Fibroblast of lung (primary cell): ENCODE measurements at regions not wholly inside any gene's neighbourhood (a gene's known extent, or its start where the extent isn't known, plus 50 kb on each side); places are given as distances from the start of the nearest gene placed in this dataset.

Experiments used
- DNase-seq, 2 donors: peaks; one replicate each; pipeline versions ENCODE4 v3.0.0 to v3.0.0-alpha.2; 2010; ENCODE audit warnings: low read depth in 2 of 2
- H2AFZ ChIP-seq: 2 replicates; pipeline ENCODE4 v1.5.1; 2012; ENCODE audit warnings: low read length, control low read depth, inconsistent platforms
- H3K27ac ChIP-seq: 2 replicates; pipeline ENCODE4 v1.5.1; 2011; ENCODE audit warnings: low read length, control low read depth; ENCODE audit not compliant: insufficient read depth
- H3K27me3 ChIP-seq: 2 replicates; pipeline ENCODE4 v1.5.1; 2011; ENCODE audit warnings: mild to moderate bottlenecking, low read length; ENCODE audit not compliant: control insufficient read depth, insufficient read depth
- H3K36me3 ChIP-seq: 2 replicates; pipeline ENCODE4 v1.5.1; 2011; ENCODE audit warnings: low read length; ENCODE audit not compliant: control insufficient read depth, insufficient read depth
- H3K4me1 ChIP-seq: 2 replicates; pipeline ENCODE4 v1.5.1; 2011; ENCODE audit warnings: low read length; ENCODE audit not compliant: control insufficient read depth, insufficient read depth; ENCODE audit errors: extremely low read depth
- H3K4me2 ChIP-seq: 2 replicates; pipeline ENCODE4 v1.5.1; 2011; ENCODE audit warnings: low read length, control low read depth; ENCODE audit not compliant: insufficient read depth; ENCODE audit errors: extremely low read depth
- H3K4me3 ChIP-seq, 4 experiments: fragments of 200-600 bp in 1 of 4; sonication (generic) in 1 of 4; replicated peaks in 1 of 4; 2 replicates each; pipeline ENCODE4 v1.5.1; 2011 to 2016; ENCODE audit warnings: low read length in 4 of 4, low read depth in 3 of 4, mild to moderate bottlenecking in 3 of 4, control low read depth in 2 of 4, inconsistent platforms in 1 of 4, mixed read lengths in 1 of 4; ENCODE audit not compliant: insufficient read depth in 1 of 4; ENCODE audit errors: control extremely low read depth in 1 of 4
- H3K79me2 ChIP-seq: 2 replicates; pipeline ENCODE4 v1.5.1; 2012; ENCODE audit warnings: mild to moderate bottlenecking, low read length, inconsistent platforms; ENCODE audit not compliant: control insufficient read depth, insufficient read depth
- H3K9ac ChIP-seq: 2 replicates; pipeline ENCODE4 v1.5.1; 2011; ENCODE audit warnings: mild to moderate bottlenecking, low read length, control low read depth; ENCODE audit not compliant: insufficient read depth
- H3K9me3 ChIP-seq: 2 replicates; pipeline ENCODE4 v1.5.1; 2012; ENCODE audit warnings: low read depth, low read length; ENCODE audit not compliant: control insufficient read depth, insufficient read depth
- H4K20me1 ChIP-seq: 2 replicates; pipeline ENCODE4 v1.5.1; 2011; ENCODE audit warnings: low read length; ENCODE audit not compliant: control insufficient read depth, insufficient read depth; ENCODE audit errors: extremely low read depth
- CTCF ChIP-seq, 2 donors: IDR thresholded peaks in 1 of 2; conservative IDR thresholded peaks in 1 of 2; 1 replicate in 1 of 2; 2 replicates in 1 of 2; pipeline ENCODE4 v1.5.1; 2011 to 2012; ENCODE audit warnings: low read length in 2 of 2, control low read depth in 1 of 2, inconsistent platforms in 1 of 2, low read depth in 1 of 2, mild to moderate bottlenecking in 1 of 2
- EZH2 ChIP-seq: IDR thresholded peaks from 2 replicates; pipeline ENCODE4 v1.5.1; 2012; ENCODE audit warnings: low read length, control low read depth, mild to moderate bottlenecking; ENCODE audit errors: missing control alignments

GRCh38 chr20:22289442-22289841, 294.9 kb downstream of the FOXA2 start:
- no peak overlapping the region for H3K4me2 ChIP-seq
- H3K9ac ChIP-seq, result no peak overlapping the region
- no peak overlapping the region for H3K27ac ChIP-seq

GRCh38 chr20:22288957-22289356, 295.4 kb downstream of the FOXA2 start:
- Histone ChIP-seq H3K79me2 (no peaks in the 10 kb centered on the region), H4K20me1 (no peaks in the 10 kb centered on the region), H3K9ac (no peak overlapping the region), H3K4me1 (no peaks in the 10 kb centered on the region), H2AFZ (no peak overlapping the region), H3K4me2 (no peak overlapping the region), H3K4me3 (no peak overlapping the region), H3K27me3 (no peaks in the 10 kb centered on the region), H3K27ac (no peak overlapping the region), H3K36me3 (no peaks in the 10 kb centered on the region), H3K9me3 (no peaks in the 10 kb centered on the region)
- TF ChIP-seq EZH2 (no peak), CTCF (conservative IDR thresholded peaks at IDR 0.05 in 1 of 2, IDR thresholded peaks at IDR 0.05 in 1 of 2; ENCODE audit: low read depth in 1 of 2, low read length in 2 of 2) (no peak)
- no peak for DNase-seq

More at GRCh38 chr20:22289442-22289841, 294.9 kb downstream of the FOXA2 start:
- Histone ChIP-seq H3K4me3 (no peak overlapping the region), H3K36me3 (no peaks in the 10 kb centered on the region), H4K20me1 (no peaks in the 10 kb centered on the region), H3K27me3 (no peaks in the 10 kb centered on the region), H3K79me2 (no peaks in the 10 kb centered on the region), H2AFZ (no peak overlapping the region), H3K9me3 (no peaks in the 10 kb centered on the region), H3K4me1 (no peaks in the 10 kb centered on the region)
- no peak for DNase-seq
- TF ChIP-seq EZH2 (no peak), CTCF (conservative IDR thresholded peaks at IDR 0.05 in 1 of 2, IDR thresholded peaks at IDR 0.05 in 1 of 2; ENCODE audit: low read depth in 1 of 2, low read length in 2 of 2) (no peak)

GRCh38 chr20:22288156-22288555, 296.2 kb downstream of the FOXA2 start:
- DNase-seq, result no peak
- no peak overlapping the region for H2AFZ ChIP-seq
- TF ChIP-seq CTCF (conservative IDR thresholded peaks at IDR 0.05 in 1 of 2, IDR thresholded peaks at IDR 0.05 in 1 of 2; ENCODE audit: low read depth in 1 of 2, low read length in 2 of 2) (no peak), EZH2 (no peak)
- no peaks in the 10 kb centered on the region for H3K27me3 ChIP-seq
- H4K20me1 ChIP-seq, result no peaks in the 10 kb centered on the region
- no peaks in the 10 kb centered on the region for H3K79me2 ChIP-seq
- H3K4me3 ChIP-seq, result no peak overlapping the region
- no peaks in the 10 kb centered on the region for H3K4me1 ChIP-seq
- H3K9ac ChIP-seq, result no peak overlapping the region
- H3K36me3 ChIP-seq, result no peaks in the 10 kb centered on the region
- H3K4me2 ChIP-seq, result no peak overlapping the region
- no peaks in the 10 kb centered on the region for H3K9me3 ChIP-seq
- H3K27ac ChIP-seq, result no peak overlapping the region
